MCF 10A (cell line): ENCODE measurements at regions not wholly inside any gene's neighbourhood (a gene's known extent, or its start where the extent isn't known, plus 50 kb on each side); places are given as distances from the start of the nearest gene placed in this dataset.

ENCODE experiments used
- BruUV-seq: library from RNA; stranded (reverse); fragments of 400-500 nt; replicated peaks from 2 replicates; lab custom pipeline; 2021; lab: Mats Ljungman, UMichigan
- CTCF ChIA-PET: fragments of 300-600 bp; sonication (Branson Sonifier 250); formaldehyde crosslinking; extraction: SDS; loops from one replicate; lab custom pipeline; 2021; ENCODE audit warnings: antibody characterized with exemption, inconsistent platforms; lab: Yijun Ruan, JAX
- POLR2A ChIA-PET: fragments of 300-600, 350-650 bp; sonication (Branson Sonifier 250); formaldehyde crosslinking; extraction: SDS; loops from one replicate; lab custom pipeline; 2020; ENCODE audit warnings: antibody characterized with exemption, inconsistent platforms; lab: Yijun Ruan, JAX
- DNase-seq: peaks from one replicate; pipeline ENCODE4 v3.0.0-alpha.2; 2018; ENCODE audit not compliant: unreplicated experiment
- H3K27ac Mint-ChIP-seq: one replicate; pipeline ENCODE4 v1.8.0; 2022; ENCODE audit warnings: mild to moderate bottlenecking, low read depth, mixed read lengths; ENCODE audit not compliant: unreplicated experiment
- H3K27me3 Mint-ChIP-seq: one replicate; pipeline ENCODE4 v1.8.0; 2022; ENCODE audit warnings: mixed read lengths; ENCODE audit not compliant: insufficient read depth, unreplicated experiment
- H3K36me3 Mint-ChIP-seq: one replicate; pipeline ENCODE4 v1.8.0; 2022; ENCODE audit warnings: mild to moderate bottlenecking, moderate library complexity, mixed read lengths; ENCODE audit not compliant: insufficient read depth, unreplicated experiment
- H3K4me1 Mint-ChIP-seq: one replicate; pipeline ENCODE4 v1.8.0; 2022; ENCODE audit warnings: mixed read lengths; ENCODE audit not compliant: insufficient read depth, unreplicated experiment
- H3K4me3 Mint-ChIP-seq: one replicate; pipeline ENCODE4 v1.8.0; 2022; ENCODE audit warnings: mild to moderate bottlenecking, moderate library complexity, mixed read lengths; ENCODE audit not compliant: unreplicated experiment
- H3K9me3 Mint-ChIP-seq: one replicate; pipeline ENCODE4 v1.8.0; 2022; ENCODE audit warnings: mixed read lengths; ENCODE audit not compliant: unreplicated experiment
- CTCF ChIP-seq: fragments of 200-600 bp; IDR thresholded peaks from one replicate; pipeline ENCODE4 v1.8.0; 2022; ENCODE audit warnings: antibody characterized with exemption, mild to moderate bottlenecking; ENCODE audit not compliant: unreplicated experiment
- intact Hi-C: fragments of 100-400 bp; cut with micrococcal nuclease; formaldehyde crosslinking; loops from 2 replicates; pipeline ENCODE4 v1.14.1; 2022

DNA sequence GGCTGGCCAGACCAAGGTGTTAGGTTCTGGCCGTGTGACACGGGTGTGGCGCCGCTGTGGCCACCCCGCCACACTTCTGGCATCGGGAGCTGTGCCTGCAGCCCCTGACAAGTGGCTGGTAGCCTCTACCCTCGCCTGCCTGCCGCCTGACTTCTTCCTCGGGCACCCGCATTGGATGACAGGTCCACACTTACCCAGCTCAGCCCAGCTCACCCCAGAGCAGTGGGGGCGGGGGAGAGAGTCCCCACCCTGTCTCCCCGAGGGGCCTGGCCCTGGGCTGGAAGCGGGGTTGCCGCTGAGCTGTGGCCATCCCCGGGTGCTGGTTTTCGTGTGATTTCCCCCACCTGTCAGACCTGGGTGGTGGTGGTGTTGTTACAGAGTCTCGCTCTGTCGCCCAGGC is 53.9 kb upstream of the ACSF3 start:
- H3K9me3 Mint-ChIP-seq: no peaks in the 10 kb centered on the region
- peaks cover 53% of the 10 kb centered on the region for H3K27me3 Mint-ChIP-seq

DNA sequence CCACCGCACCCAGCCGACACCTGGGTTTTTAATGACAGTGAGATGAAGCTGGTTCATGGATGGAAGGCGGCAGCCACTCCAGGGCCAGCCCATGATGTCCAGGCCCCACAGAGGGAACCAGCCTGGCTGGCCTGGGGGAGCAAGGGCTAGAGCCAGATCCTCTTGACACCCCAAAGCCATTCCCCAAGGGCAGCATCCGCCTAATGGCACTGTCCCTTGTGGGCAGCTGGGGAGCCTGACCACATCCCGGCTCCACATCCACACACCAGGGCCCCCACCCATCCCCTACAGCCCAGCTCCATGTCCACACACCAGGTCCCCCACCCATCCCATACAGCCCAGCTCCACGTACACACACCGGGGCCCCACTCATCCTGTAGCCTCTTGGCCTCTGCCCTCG is 53.3 kb upstream of the ACSF3 start:
- BruUV-seq: no TSS peak
- Mint-ChIP-seq H3K36me3 (no peaks in the 10 kb centered on the region), H3K4me3 (no peak overlapping the region), H3K4me1 (no peaks in the 10 kb centered on the region), H3K27ac (no peak overlapping the region), H3K27me3 (peaks cover 53% of the 10 kb centered on the region), H3K9me3 (no peaks in the 10 kb centered on the region)
- intact Hi-C loops: no loop called here
- TF ChIP-seq CTCF: no peak
- ChIA-PET POLR2A (no interaction called here), CTCF (no interaction called here)
- no peak for DNase-seq

More for the DNA sequence above, 53.9 kb upstream of the ACSF3 start:
- CTCF ChIA-PET: no interaction called here
- TF ChIP-seq CTCF: no peak
- BruUV-seq: no TSS peak
- intact Hi-C loops: no loop called here
- Mint-ChIP-seq H3K27ac (no peak overlapping the region), H3K36me3 (no peaks in the 10 kb centered on the region), H3K4me3 (no peak overlapping the region), H3K4me1 (no peaks in the 10 kb centered on the region)
- no peak for DNase-seq
- POLR2A ChIA-PET: no interaction called here

DNA sequence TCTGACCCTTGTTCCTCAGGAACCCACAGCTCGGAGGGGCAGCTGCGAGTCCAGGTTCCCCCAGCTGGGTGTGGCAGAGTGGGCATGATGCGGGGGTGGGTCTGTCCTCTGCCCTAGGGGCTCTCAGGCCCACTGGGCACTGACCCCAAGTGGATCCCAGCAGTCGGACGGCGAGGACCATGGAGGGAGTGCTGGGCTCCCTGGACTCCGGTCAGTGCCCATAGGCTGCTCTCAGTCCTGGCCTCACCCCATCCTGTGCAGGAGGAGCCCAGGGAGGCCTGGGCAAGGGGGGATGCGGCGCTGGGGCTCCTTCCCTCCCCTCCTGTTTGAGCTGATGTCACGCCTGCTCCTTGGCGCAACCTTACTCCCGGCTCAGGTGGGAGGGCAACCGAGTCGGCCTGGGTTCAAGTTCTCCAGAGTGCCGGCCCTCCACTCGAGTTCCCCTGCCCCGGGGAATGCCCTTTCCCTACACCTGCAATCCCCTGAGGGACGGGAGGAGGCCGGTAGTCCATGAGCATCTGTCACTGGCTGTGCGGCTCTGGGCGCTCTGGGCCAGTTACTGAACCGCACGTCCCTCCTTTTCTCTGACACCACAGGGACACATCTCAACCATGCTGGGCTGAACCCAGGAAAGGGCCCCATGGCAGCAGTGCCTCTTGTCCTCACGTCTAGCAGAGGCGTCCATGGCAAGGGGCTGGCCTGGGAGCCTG is 52.6 kb upstream of the ACSF3 start:
- no peak overlapping the region for H3K27ac Mint-ChIP-seq
- intact Hi-C loops: no loop called here
- no peak for DNase-seq
- BruUV-seq: no TSS peak
- H3K36me3 Mint-ChIP-seq: no peaks in the 10 kb centered on the region
- TF ChIP-seq CTCF: no peak
- ChIA-PET POLR2A (no interaction called here), CTCF (no interaction called here)
- peaks cover 5% of the 10 kb centered on the region for H3K9me3 Mint-ChIP-seq
- H3K4me3 Mint-ChIP-seq: no peak overlapping the region
- H3K27me3 Mint-ChIP-seq: peaks cover 53% of the 10 kb centered on the region
- H3K4me1 Mint-ChIP-seq: no peaks in the 10 kb centered on the region

GRCh38 chr16:89041571-89042481 is 51.8 kb upstream of the ACSF3 start:
- peaks cover 50% of the 10 kb centered on the region for H3K27me3 Mint-ChIP-seq
- no peak overlapping the region for H3K27ac Mint-ChIP-seq
- H3K4me3 Mint-ChIP-seq: no peak overlapping the region
- CTCF ChIA-PET: interaction anchor here (0.6 kb wide), 1 partner anchor 719 kb away, joined by 3 read pairs; no protein-coding TSS in a partner anchor
- H3K9me3 Mint-ChIP-seq: peaks cover 8% of the 10 kb centered on the region
- H3K36me3 Mint-ChIP-seq: no peaks in the 10 kb centered on the region
- BruUV-seq: no TSS peak
- no peak for DNase-seq
- POLR2A ChIA-PET: no interaction called here
- no peaks in the 10 kb centered on the region for H3K4me1 Mint-ChIP-seq
- TF ChIP-seq CTCF: no peak
- intact Hi-C loops: no loop called here
